ENCODE measurements at regions not wholly inside any gene's neighbourhood (a gene's known extent, or its start where the extent isn't known, plus 50 kb on each side); places are given as distances from the start of the nearest gene placed in this dataset.

DNA sequence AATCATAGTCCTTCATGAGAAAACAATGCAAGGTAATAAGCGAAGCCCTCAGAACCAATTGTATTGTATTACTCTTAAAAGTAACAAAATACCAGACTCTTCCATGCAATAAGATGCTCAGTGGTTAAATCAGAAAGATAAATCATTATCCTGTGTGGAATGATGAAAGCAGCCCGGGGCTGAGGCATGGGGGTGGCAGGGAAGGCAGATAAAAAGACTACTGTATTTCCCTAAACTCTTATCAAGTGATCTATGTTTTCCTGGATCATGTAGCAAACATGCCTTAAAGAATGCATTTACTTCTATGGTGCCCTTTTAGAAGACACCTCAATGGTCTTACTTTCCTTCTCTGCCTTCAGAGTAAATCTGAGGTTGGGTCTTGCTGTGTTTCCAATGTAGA is 105.6 kb upstream of the DAPK1 start:
- Histone ChIP-seq H3K27me3 (ENCODE audit: insufficient read depth, low read length) (no peaks in the 10 kb centered on the region), H3K9ac (ENCODE audit: low read length) (no peak overlapping the region), H3K36me3 (ENCODE audit: control insufficient read depth in 1 of 2, insufficient read depth in 2 of 2, low read length in 2 of 2) (no peaks in the 10 kb centered on the region), H3K4me2 (ENCODE audit: low read length) (no peak overlapping the region), H3K4me3 (replicated peaks in 1 of 2; ENCODE audit: low read depth in 1 of 2, low read length in 2 of 2) (no peak overlapping the region), H3K27ac (ENCODE audit: low read depth, low read length) (no peak overlapping the region), H3K9me3 (ENCODE audit: control insufficient read depth in 1 of 2, insufficient read depth in 1 of 2, low read depth in 1 of 2, low read length in 2 of 2) (no peaks in the 10 kb centered on the region), H3K9me2 (ENCODE audit: insufficient read depth) (no peaks in the 10 kb centered on the region), H2AFZ (ENCODE audit: low read depth, low read length, poor library complexity, severe bottlenecking) (no peak overlapping the region), H3K4me1 (ENCODE audit: control insufficient read depth in 1 of 2, insufficient read depth in 2 of 2, low read length in 2 of 2) (peaks cover 0 to 4% of the 10 kb centered on the region in 2 experiments; a peak in 1 of 4 replicates), H3K79me2 (ENCODE audit: insufficient read depth, low read length) (no peaks in the 10 kb centered on the region), H4K20me1 (ENCODE audit: insufficient read depth) (no peaks in the 10 kb centered on the region)
- ChIA-PET RAD21 (ENCODE audit: low non-redundant PET in 1 of 2, low total read pairs in 2 of 2, uncharacterized antibody in 2 of 2, unreplicated experiment in 2 of 2) (no interaction called here), CTCF (no interaction called here), POLR2A (no interaction called here)
- DNase-seq (ENCODE audit: low read depth, low spot score) (no peak), ATAC-seq (no peak)
- intact Hi-C loops (cut with micrococcal nuclease): no loop called here
- BruUV-seq (replicated peaks): no TSS peak
- TF ChIP-seq EGR1 (IDR thresholded peaks at IDR 0.05; ENCODE audit: low read depth) (no peak), POLR2AphosphoS5 (IDR thresholded peaks at IDR 0.05; ENCODE audit: low read depth, low read length) (no peak), SRF (IDR thresholded peaks at IDR 0.05; ENCODE audit: low read depth) (no peak), TCF7L2 (IDR thresholded peaks at IDR 0.05; ENCODE audit: borderline replicate concordance, extremely low read depth, insufficient read depth, insufficient read length) (no peak), RAD21 (IDR thresholded peaks at IDR 0.05; ENCODE audit: low read depth) (no peak), EZH2 (IDR thresholded peaks at IDR 0.05) (no peak), POLR2A (IDR thresholded peaks at IDR 0.05; ENCODE audit: borderline replicate concordance, extremely low read depth, insufficient read depth, insufficient read length) (no peak), ZNF274 (IDR thresholded peaks at IDR 0.05; ENCODE audit: low read depth, low read length) (no peak), ELF1 (IDR thresholded peaks at IDR 0.05; ENCODE audit: borderline replicate concordance, low read depth) (no peak), SP1 (IDR thresholded peaks at IDR 0.05; ENCODE audit: low read depth) (no peak), YY1 (IDR thresholded peaks at IDR 0.05; ENCODE audit: extremely low read depth, insufficient replicate concordance, low read depth, low read length) (no peak)
- TF ChIP-seq, protein P1, sequence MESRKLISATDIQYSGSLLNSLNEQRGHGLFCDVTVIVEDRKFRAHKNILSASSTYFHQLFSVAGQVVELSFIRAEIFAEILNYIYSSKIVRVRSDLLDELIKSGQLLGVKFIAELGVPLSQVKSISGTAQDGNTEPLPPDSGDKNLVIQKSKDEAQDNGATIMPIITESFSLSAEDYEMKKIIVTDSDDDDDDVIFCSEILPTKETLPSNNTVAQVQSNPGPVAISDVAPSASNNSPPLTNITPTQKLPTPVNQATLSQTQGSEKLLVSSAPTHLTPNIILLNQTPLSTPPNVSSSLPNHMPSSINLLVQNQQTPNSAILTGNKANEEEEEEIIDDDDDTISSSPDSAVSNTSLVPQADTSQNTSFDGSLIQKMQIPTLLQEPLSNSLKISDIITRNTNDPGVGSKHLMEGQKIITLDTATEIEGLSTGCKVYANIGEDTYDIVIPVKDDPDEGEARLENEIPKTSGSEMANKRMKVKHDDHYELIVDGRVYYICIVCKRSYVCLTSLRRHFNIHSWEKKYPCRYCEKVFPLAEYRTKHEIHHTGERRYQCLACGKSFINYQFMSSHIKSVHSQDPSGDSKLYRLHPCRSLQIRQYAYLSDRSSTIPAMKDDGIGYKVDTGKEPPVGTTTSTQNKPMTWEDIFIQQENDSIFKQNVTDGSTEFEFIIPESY (IDR thresholded peaks at IDR 0.05; ENCODE audit: extremely low read depth, insufficient replicate concordance, low read length): no peak
- TF ChIP-seq, protein P2, sequence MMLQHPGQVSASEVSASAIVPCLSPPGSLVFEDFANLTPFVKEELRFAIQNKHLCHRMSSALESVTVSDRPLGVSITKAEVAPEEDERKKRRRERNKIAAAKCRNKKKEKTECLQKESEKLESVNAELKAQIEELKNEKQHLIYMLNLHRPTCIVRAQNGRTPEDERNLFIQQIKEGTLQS (IDR thresholded peaks at IDR 0.05): no peak
- TF ChIP-seq, protein P3, sequence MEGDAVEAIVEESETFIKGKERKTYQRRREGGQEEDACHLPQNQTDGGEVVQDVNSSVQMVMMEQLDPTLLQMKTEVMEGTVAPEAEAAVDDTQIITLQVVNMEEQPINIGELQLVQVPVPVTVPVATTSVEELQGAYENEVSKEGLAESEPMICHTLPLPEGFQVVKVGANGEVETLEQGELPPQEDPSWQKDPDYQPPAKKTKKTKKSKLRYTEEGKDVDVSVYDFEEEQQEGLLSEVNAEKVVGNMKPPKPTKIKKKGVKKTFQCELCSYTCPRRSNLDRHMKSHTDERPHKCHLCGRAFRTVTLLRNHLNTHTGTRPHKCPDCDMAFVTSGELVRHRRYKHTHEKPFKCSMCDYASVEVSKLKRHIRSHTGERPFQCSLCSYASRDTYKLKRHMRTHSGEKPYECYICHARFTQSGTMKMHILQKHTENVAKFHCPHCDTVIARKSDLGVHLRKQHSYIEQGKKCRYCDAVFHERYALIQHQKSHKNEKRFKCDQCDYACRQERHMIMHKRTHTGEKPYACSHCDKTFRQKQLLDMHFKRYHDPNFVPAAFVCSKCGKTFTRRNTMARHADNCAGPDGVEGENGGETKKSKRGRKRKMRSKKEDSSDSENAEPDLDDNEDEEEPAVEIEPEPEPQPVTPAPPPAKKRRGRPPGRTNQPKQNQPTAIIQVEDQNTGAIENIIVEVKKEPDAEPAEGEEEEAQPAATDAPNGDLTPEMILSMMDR (IDR thresholded peaks at IDR 0.05 in 2 of 3, conservative IDR thresholded peaks at IDR 0.05 in 1 of 3; ENCODE audit: borderline replicate concordance in 1 of 3, insufficient read depth in 1 of 3, low read depth in 2 of 3, low read length in 2 of 3): no peak
- TF ChIP-seq, protein P4, sequence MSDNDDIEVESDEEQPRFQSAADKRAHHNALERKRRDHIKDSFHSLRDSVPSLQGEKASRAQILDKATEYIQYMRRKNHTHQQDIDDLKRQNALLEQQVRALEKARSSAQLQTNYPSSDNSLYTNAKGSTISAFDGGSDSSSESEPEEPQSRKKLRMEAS (IDR thresholded peaks at IDR 0.05): no peak

All from HCT116 (cell line).